ENCODE measurements at regions not wholly inside any gene's neighbourhood (a gene's known extent, or its start where the extent isn't known, plus 50 kb on each side); places are given as distances from the start of the nearest gene placed in this dataset.

GRCh38 chr2:7966032-7966431 is 715.8 kb upstream of the ID2 start:
- TF ChIP-seq EZH2 (IDR thresholded peaks at IDR 0.05) = no peak
- no peak for TF ChIP-seq CTCF (IDR thresholded peaks at IDR 0.05)
- no peak for TF ChIP-seq EZH2phosphoT487 (IDR thresholded peaks at IDR 0.05)
- Mint-ChIP-seq H3K4me1 (peaks cover 5% of the 10 kb centered on the region), H3K36me3 (no peaks in the 10 kb centered on the region), H3K9me3 (peaks cover 2% of the 10 kb centered on the region), H3K27ac (no peak overlapping the region), H3K4me3 (no peak overlapping the region), H3K27me3 (ENCODE audit: insufficient read depth, low read depth) (peaks cover 4% of the 10 kb centered on the region)
- Histone ChIP-seq H3K36me3 (no peaks in the 10 kb centered on the region), H3K27me3 (no peaks in the 10 kb centered on the region), H3K79me2 (ENCODE audit: low read depth) (no peaks in the 10 kb centered on the region), H3K9me3 (ENCODE audit: low read depth) (no peaks in the 10 kb centered on the region), H3K4me3 (no peak overlapping the region), H3K9ac (no peak overlapping the region), H3K27ac (no peak overlapping the region), H2AFZ (replicated peaks) (no peak overlapping the region), H3F3A (ENCODE audit: low read depth) (no peaks in the 10 kb centered on the region), H4K20me1 (ENCODE audit: low read depth) (no peaks in the 10 kb centered on the region), H3K4me2 (no peak overlapping the region), H3K4me1 (peaks cover 7% of the 10 kb centered on the region)
- DNase-seq (ENCODE audit: low spot score) = no peak

GRCh38 chr2:7967707-7968405 is 714.0 kb upstream of the ID2 start:
- H3K4me3 ChIP-seq = no peak overlapping the region
- H3K9me3 ChIP-seq (ENCODE audit: low read depth) = no peaks in the 10 kb centered on the region
- TF ChIP-seq EZH2phosphoT487 (IDR thresholded peaks at IDR 0.05) = no peak
- no peak for TF ChIP-seq CTCF (IDR thresholded peaks at IDR 0.05)
- no peak for TF ChIP-seq EZH2 (IDR thresholded peaks at IDR 0.05)
- DNase-seq (ENCODE audit: low spot score) = no peak
- no peak overlapping the region for H2AFZ ChIP-seq (replicated peaks)
- no peak overlapping the region for H3K27ac ChIP-seq
- no peaks in the 10 kb centered on the region for H3F3A ChIP-seq (ENCODE audit: low read depth)
- no peaks in the 10 kb centered on the region for H3K79me2 ChIP-seq (ENCODE audit: low read depth)
- H3K27me3 Mint-ChIP-seq (ENCODE audit: insufficient read depth, low read depth) = no peaks in the 10 kb centered on the region
- H3K36me3 ChIP-seq = no peaks in the 10 kb centered on the region
- H3K9ac ChIP-seq = no peak overlapping the region
- no peaks in the 10 kb centered on the region for H3K27me3 ChIP-seq
- no peaks in the 10 kb centered on the region for H3K36me3 Mint-ChIP-seq
- H4K20me1 ChIP-seq (ENCODE audit: low read depth) = no peaks in the 10 kb centered on the region
- H3K4me1 Mint-ChIP-seq = peaks cover 7% of the 10 kb centered on the region
- no peak overlapping the region for H3K27ac Mint-ChIP-seq
- peaks cover 2% of the 10 kb centered on the region for H3K9me3 Mint-ChIP-seq
- H3K4me2 ChIP-seq = no peak overlapping the region
- peaks cover 6% of the 10 kb centered on the region for H3K4me1 ChIP-seq
- H3K4me3 Mint-ChIP-seq = no peak overlapping the region

- no peaks in the 10 kb centered on the region for H3F3A ChIP-seq (ENCODE audit: low read depth)
- Mint-ChIP-seq H3K36me3 (no peaks in the 10 kb centered on the region), H3K9me3 (peaks cover 2% of the 10 kb centered on the region), H3K4me3 (no peak overlapping the region), H3K4me1 (peaks cover 5% of the 10 kb centered on the region), H3K27me3 (ENCODE audit: insufficient read depth, low read depth) (no peaks in the 10 kb centered on the region), H3K27ac (no peak overlapping the region)
- H3K4me3 ChIP-seq = no peak overlapping the region
- H3K27ac ChIP-seq = no peak overlapping the region
- peaks cover 8% of the 10 kb centered on the region for H3K4me1 ChIP-seq
- no peak overlapping the region for H3K9ac ChIP-seq
- DNase-seq (ENCODE audit: low spot score) = no peak
- H3K79me2 ChIP-seq (ENCODE audit: low read depth) = no peaks in the 10 kb centered on the region
- no peak overlapping the region for H2AFZ ChIP-seq (replicated peaks)
- H3K4me2 ChIP-seq = no peak overlapping the region
- H3K9me3 ChIP-seq (ENCODE audit: low read depth) = no peaks in the 10 kb centered on the region
- no peak for TF ChIP-seq EZH2phosphoT487 (IDR thresholded peaks at IDR 0.05)
- no peak for TF ChIP-seq CTCF (IDR thresholded peaks at IDR 0.05)
- no peak for TF ChIP-seq EZH2 (IDR thresholded peaks at IDR 0.05)
- no peaks in the 10 kb centered on the region for H4K20me1 ChIP-seq (ENCODE audit: low read depth)
- H3K36me3 ChIP-seq = no peaks in the 10 kb centered on the region
- H3K27me3 ChIP-seq = no peaks in the 10 kb centered on the region
These were observed 711.9 kb upstream of the ID2 start for GRCh38 chr2:7969756-7970515.
